ENCODE measurements at regions not wholly inside any gene's neighbourhood (a gene's known extent, or its start where the extent isn't known, plus 50 kb on each side); places are given as distances from the start of the nearest gene placed in this dataset.

- peaks cover 2% of the 10 kb centered on the region for H3K36me3 Mint-ChIP-seq (ENCODE audit: low read depth)
- no peaks in the 10 kb centered on the region for H3K4me1 Mint-ChIP-seq (ENCODE audit: low read depth)
- no peak overlapping the region for H3K4me3 Mint-ChIP-seq (ENCODE audit: unreplicated experiment)
- no peak overlapping the region for H3K27ac Mint-ChIP-seq (ENCODE audit: unreplicated experiment)
- peaks cover 11% of the 10 kb centered on the region for H3K9me3 Mint-ChIP-seq (ENCODE audit: low read depth)
- H3K27me3 Mint-ChIP-seq (ENCODE audit: low read depth), result no peaks in the 10 kb centered on the region
- DNase-seq (ENCODE audit: low spot score), result no peak
- TF ChIP-seq CTCF (IDR thresholded peaks at IDR 0.05), result no peak
These were observed 116.5 kb upstream of the MAN2A1 start for GRCh38 chr5:109573256-109573655.

GRCh38 chr5:109571785-109572184, 117.9 kb upstream of the MAN2A1 start:
- no peak for TF ChIP-seq CTCF (IDR thresholded peaks at IDR 0.05)
- Mint-ChIP-seq H3K4me1 (ENCODE audit: low read depth) (peaks cover 5% of the 10 kb centered on the region), H3K4me3 (ENCODE audit: unreplicated experiment) (no peak overlapping the region), H3K27ac (ENCODE audit: unreplicated experiment) (no peak overlapping the region), H3K36me3 (ENCODE audit: low read depth) (no peaks in the 10 kb centered on the region), H3K9me3 (ENCODE audit: low read depth) (peaks cover 5% of the 10 kb centered on the region), H3K27me3 (ENCODE audit: low read depth) (no peaks in the 10 kb centered on the region)
- DNase-seq (ENCODE audit: low spot score), result no peak

- no peak overlapping the region for H3K27ac Mint-ChIP-seq (ENCODE audit: unreplicated experiment)
These were observed 119.3 kb upstream of the MAN2A1 start for GRCh38 chr5:109570362-109570874.

DNA sequence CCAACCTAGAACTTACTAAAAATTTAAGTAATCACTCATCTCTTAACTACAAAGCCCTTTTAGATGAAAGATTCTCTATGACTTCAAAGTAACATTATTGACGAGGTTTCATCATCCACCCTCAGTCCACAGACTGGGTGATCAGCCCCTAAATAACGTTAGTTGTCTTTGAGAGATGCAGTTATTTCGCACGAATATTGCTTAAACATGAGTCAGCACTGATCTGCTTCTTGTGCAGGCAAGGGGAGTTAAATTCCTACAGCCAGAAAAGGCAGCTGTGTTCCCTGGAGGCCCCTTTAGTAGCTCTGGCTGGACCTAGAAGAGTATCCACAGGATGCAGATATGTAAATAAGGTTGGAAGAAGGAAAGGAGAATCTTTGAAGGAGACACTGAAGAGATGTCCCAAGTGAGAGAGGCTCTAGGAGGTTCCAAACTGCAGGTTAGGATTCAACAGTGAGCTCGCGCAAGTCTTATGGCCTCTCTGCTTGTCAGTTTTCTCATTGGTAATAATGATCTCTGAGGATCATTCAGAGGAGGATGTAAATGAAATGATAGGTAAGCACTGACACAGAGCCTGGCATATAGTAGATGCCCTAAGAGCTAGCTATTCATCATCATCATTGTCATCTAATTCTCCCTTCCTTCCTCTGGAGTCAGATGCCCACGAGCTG, 122.2 kb upstream of the MAN2A1 start:
- TF ChIP-seq CTCF (IDR thresholded peaks at IDR 0.05), result no peak
- H3K36me3 Mint-ChIP-seq (ENCODE audit: low read depth), result no peaks in the 10 kb centered on the region
- H3K4me1 Mint-ChIP-seq (ENCODE audit: low read depth), result peaks cover 6% of the 10 kb centered on the region
- H3K4me3 Mint-ChIP-seq (ENCODE audit: unreplicated experiment), result no peak overlapping the region
- DNase-seq (ENCODE audit: low spot score), result no peak
- H3K27ac Mint-ChIP-seq (ENCODE audit: unreplicated experiment), result peak overlapping the region; percentile 14
- no peaks in the 10 kb centered on the region for H3K27me3 Mint-ChIP-seq (ENCODE audit: low read depth)
- no peaks in the 10 kb centered on the region for H3K9me3 Mint-ChIP-seq (ENCODE audit: low read depth)

More at GRCh38 chr5:109570362-109570874, 119.3 kb upstream of the MAN2A1 start:
- Mint-ChIP-seq H3K9me3 (ENCODE audit: low read depth) (no peaks in the 10 kb centered on the region), H3K4me3 (ENCODE audit: unreplicated experiment) (no peak overlapping the region), H3K36me3 (ENCODE audit: low read depth) (no peaks in the 10 kb centered on the region), H3K27me3 (ENCODE audit: low read depth) (no peaks in the 10 kb centered on the region), H3K4me1 (ENCODE audit: low read depth) (peaks cover 5% of the 10 kb centered on the region)
- no peak for DNase-seq (ENCODE audit: low spot score)
- no peak for TF ChIP-seq CTCF (IDR thresholded peaks at IDR 0.05)

DNA sequence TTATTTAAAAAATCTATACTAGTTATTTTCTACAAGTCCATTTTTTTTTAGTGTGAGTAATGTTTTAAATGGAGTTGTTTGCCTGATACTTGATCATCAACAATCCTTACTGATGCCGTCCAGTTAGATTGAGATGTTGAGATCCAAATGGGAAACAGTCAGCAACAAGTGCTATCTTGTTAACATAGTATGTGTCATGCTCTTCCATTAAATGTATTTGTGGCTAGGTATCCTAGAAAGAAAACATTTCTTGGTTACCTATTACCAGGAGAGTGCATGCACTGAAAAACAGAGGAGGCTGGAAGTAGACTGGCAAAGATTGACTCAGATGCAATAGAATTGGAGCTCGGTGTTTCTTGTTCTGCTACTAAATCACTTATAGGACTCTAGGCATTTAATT, 123.4 kb upstream of the MAN2A1 start:
- H3K36me3 Mint-ChIP-seq (ENCODE audit: low read depth), result no peaks in the 10 kb centered on the region
- H3K27ac Mint-ChIP-seq (ENCODE audit: unreplicated experiment), result no peak overlapping the region
- no peak for TF ChIP-seq CTCF (IDR thresholded peaks at IDR 0.05)
- no peaks in the 10 kb centered on the region for H3K9me3 Mint-ChIP-seq (ENCODE audit: low read depth)
- DNase-seq (ENCODE audit: low spot score), result no peak
- H3K27me3 Mint-ChIP-seq (ENCODE audit: low read depth), result no peaks in the 10 kb centered on the region
- H3K4me3 Mint-ChIP-seq (ENCODE audit: unreplicated experiment), result no peak overlapping the region
- peaks cover 18% of the 10 kb centered on the region for H3K4me1 Mint-ChIP-seq (ENCODE audit: low read depth)

All from chondrocyte (in vitro differentiated cells).